ENCODE measurements at regions not wholly inside any gene's neighbourhood (a gene's known extent, or its start where the extent isn't known, plus 50 kb on each side); places are given as distances from the start of the nearest gene placed in this dataset.

DNA sequence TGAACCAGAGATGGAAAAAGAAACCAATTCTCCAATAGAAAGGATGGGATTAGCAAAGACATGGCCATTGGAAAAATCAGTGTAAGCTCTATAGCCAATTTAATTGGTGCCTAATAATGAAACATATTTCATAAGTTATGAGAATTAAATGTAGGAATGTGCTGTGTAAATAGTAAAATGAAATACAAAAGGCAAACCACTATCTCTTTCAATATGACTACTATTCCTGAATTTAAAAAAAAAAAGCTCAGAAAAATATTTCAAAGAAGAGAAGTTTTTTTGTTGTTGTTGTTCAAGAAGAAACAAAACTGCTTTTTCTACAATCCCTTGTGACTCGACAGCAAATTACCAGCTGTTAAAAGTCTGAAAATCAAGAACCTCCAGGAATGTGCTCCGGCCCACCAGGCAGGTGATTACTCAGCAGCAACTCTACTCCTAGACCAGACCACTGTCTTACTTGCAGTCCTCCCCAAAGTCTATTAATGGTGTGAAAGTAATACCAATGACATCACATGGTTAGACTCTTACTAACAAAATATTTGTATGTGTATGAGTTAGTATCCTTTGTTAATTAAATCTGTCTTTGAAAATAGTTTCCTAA, 362.4 kb downstream of the KCTD12 start:
- Histone ChIP-seq H3K4me1 (ENCODE audit: control insufficient read depth in 3 of 3, insufficient read depth in 2 of 3, low read depth in 1 of 3, low read length in 2 of 3) (no peaks in the 10 kb centered on the region), H3K9me3 (ENCODE audit: control insufficient read depth in 2 of 2, insufficient read depth in 1 of 2, low read depth in 1 of 2, low read length in 1 of 2) (no peaks in the 10 kb centered on the region), H3K27me3 (ENCODE audit: control insufficient read depth in 3 of 3, insufficient read depth in 3 of 3, low read length in 3 of 3) (no peaks in the 10 kb centered on the region), H3K36me3 (ENCODE audit: control insufficient read depth in 3 of 3, insufficient read depth in 2 of 3, low read depth in 1 of 3, low read length in 3 of 3) (no peaks in the 10 kb centered on the region), H3K4me3 (ENCODE audit: low read depth in 1 of 3, low read length in 3 of 3) (no peak overlapping the region), H3K27ac (ENCODE audit: low read depth in 1 of 3, low read length in 2 of 3) (no peak overlapping the region)
- FAIRE-seq (no peak), DNase-seq (no peak)
- WGBS, 3 donors = 65 to 90% (median 85%) methylated on average over 2 of the region's 2 CpGs

DNA sequence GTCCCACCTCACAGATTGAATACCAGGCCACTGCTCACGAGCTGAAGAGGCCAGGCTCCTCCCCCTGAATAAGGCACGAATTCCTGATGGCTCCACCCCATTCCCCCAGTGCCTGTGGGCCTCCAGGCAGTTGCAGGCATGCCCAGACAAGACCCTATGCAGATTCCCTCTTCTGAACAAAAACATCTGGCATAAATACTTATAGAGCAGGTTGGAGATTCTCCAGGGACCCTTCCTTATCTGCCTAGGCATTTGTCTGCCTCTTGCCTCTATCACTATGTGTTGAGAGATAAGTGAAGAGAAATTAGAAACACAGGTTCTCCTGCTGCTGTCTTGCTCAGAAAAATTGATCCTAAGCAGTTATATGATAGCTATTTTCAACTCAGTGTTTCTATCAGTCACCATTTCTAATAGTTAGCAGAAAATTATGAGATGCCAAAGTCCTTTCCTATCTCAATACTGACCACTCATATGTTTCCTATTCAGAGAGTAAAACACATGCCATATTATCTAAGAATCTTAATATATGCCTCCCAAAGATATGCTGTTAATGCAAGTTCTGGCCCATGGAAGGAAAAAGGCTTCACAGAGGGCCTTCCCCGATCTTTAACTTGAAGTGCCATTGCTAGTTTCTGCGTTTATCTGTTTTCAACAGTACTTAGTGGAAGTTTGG, 364.0 kb downstream of the KCTD12 start:
- Histone ChIP-seq H3K9me3 (ENCODE audit: control insufficient read depth in 2 of 2, insufficient read depth in 1 of 2, low read depth in 1 of 2, low read length in 1 of 2) (no peaks in the 10 kb centered on the region), H3K4me1 (ENCODE audit: control insufficient read depth in 3 of 3, insufficient read depth in 2 of 3, low read depth in 1 of 3, low read length in 2 of 3) (no peaks in the 10 kb centered on the region), H3K27ac (ENCODE audit: low read depth in 1 of 3, low read length in 2 of 3) (no peak overlapping the region), H3K4me3 (ENCODE audit: low read depth in 1 of 3, low read length in 3 of 3) (no peak overlapping the region), H3K27me3 (ENCODE audit: control insufficient read depth in 3 of 3, insufficient read depth in 3 of 3, low read length in 3 of 3) (no peaks in the 10 kb centered on the region), H3K36me3 (ENCODE audit: control insufficient read depth in 3 of 3, insufficient read depth in 2 of 3, low read depth in 1 of 3, low read length in 3 of 3) (no peaks in the 10 kb centered on the region)
- DNase-seq (no peak), FAIRE-seq (no peak)
- WGBS, 3 donors = 52 to 64% (median 53%) methylated on average over 4 of the region's 4 CpGs

DNA sequence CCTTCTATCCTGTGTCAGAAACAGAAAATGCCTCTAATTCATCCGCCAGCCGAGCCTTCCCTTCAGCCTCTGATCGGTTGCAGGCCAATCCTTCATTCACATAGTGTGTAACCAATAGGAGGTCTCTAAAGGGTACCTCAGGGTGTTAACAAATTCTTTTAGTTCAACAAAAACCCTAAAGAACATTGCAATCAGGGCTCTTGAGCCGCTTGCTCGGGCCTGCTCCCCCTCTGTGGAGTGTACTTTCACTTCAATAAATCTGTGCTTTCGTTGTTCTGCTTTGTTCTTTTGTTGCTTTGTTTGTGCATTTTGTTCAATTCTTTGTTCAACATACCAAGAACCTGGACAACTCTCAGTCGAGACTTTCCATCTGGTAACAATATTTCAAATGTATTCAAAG, 366.5 kb downstream of the KCTD12 start:
- Histone ChIP-seq H3K9me3 (ENCODE audit: control insufficient read depth in 2 of 2, insufficient read depth in 1 of 2, low read depth in 1 of 2, low read length in 1 of 2) (no peaks in the 10 kb centered on the region), H3K27me3 (ENCODE audit: control insufficient read depth in 3 of 3, insufficient read depth in 3 of 3, low read length in 3 of 3) (no peaks in the 10 kb centered on the region), H3K27ac (ENCODE audit: low read depth in 1 of 3, low read length in 2 of 3) (no peak overlapping the region), H3K4me3 (ENCODE audit: low read depth in 1 of 3, low read length in 3 of 3) (no peak overlapping the region), H3K36me3 (ENCODE audit: control insufficient read depth in 3 of 3, insufficient read depth in 2 of 3, low read depth in 1 of 3, low read length in 3 of 3) (no peaks in the 10 kb centered on the region), H3K4me1 (ENCODE audit: control insufficient read depth in 3 of 3, insufficient read depth in 2 of 3, low read depth in 1 of 3, low read length in 2 of 3) (no peaks in the 10 kb centered on the region)
- no peak for DNase-seq
- 79 to 88% (median 82%) methylated on average over 7 of the region's 7 CpGs for WGBS, 3 donors
- FAIRE-seq = no peak

DNA sequence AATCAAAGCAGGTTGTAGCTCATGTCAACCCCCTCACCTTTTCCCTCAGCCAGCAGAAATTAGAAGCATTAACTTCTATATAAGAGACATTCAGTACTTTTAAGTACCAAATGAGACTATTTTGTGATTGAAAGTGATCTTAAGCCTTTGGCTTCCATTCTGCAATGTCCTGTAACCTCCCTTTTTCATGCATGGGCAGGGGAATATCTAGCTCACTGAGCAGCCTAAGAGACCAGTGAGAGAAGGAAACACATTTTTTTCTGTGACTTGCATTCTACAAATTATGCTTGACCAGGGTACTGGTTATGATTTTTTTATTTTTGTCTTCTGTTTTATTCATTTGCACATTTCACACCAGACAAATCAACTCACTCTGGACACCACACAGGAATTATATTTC, 369.6 kb downstream of the KCTD12 start:
- no peaks in the 10 kb centered on the region for H3K4me1 ChIP-seq (ENCODE audit: control insufficient read depth in 3 of 3, insufficient read depth in 2 of 3, low read depth in 1 of 3, low read length in 2 of 3)
- H3K27ac ChIP-seq (ENCODE audit: low read depth in 1 of 3, low read length in 2 of 3) = no peak overlapping the region
- H3K36me3 ChIP-seq (ENCODE audit: control insufficient read depth in 3 of 3, insufficient read depth in 2 of 3, low read depth in 1 of 3, low read length in 3 of 3) = no peaks in the 10 kb centered on the region
- no peaks in the 10 kb centered on the region for H3K9me3 ChIP-seq (ENCODE audit: control insufficient read depth in 2 of 2, insufficient read depth in 1 of 2, low read depth in 1 of 2, low read length in 1 of 2)
- no peak for FAIRE-seq
- H3K27me3 ChIP-seq (ENCODE audit: control insufficient read depth in 3 of 3, insufficient read depth in 3 of 3, low read length in 3 of 3) = no peaks in the 10 kb centered on the region
- DNase-seq = no peak
- no peak overlapping the region for H3K4me3 ChIP-seq (ENCODE audit: low read depth in 1 of 3, low read length in 3 of 3)

DNA sequence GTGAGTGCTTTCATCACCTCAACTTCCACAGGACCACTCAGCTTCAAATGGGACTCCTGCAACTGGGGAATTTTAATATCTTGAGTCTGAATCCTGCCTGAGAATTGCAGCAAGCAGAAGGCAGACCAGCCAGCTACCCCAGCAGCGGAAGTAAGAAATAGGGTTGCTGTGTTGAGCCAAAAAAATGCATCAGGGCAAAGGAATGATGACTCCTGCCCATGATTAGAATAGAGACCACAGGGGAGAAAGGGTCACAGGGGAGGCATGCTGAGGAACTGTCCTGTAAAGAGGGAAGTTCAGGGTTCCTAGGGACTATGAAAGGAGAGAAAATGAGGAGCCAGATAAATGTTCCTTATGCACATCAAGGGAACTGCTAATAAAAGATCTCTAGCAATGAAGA, 370.2 kb downstream of the KCTD12 start:
- H3K4me1 ChIP-seq (ENCODE audit: control insufficient read depth in 3 of 3, insufficient read depth in 2 of 3, low read depth in 1 of 3, low read length in 2 of 3) = no peaks in the 10 kb centered on the region
- no peaks in the 10 kb centered on the region for H3K36me3 ChIP-seq (ENCODE audit: control insufficient read depth in 3 of 3, insufficient read depth in 2 of 3, low read depth in 1 of 3, low read length in 3 of 3)
- 73 to 86% (median 84%) methylated on average over 1 of the region's 1 CpG for WGBS, 3 donors
- no peak for FAIRE-seq
- H3K9me3 ChIP-seq (ENCODE audit: control insufficient read depth in 2 of 2, insufficient read depth in 1 of 2, low read depth in 1 of 2, low read length in 1 of 2) = no peaks in the 10 kb centered on the region
- no peak for DNase-seq
- H3K4me3 ChIP-seq (ENCODE audit: low read depth in 1 of 3, low read length in 3 of 3) = no peak overlapping the region
- H3K27me3 ChIP-seq (ENCODE audit: control insufficient read depth in 3 of 3, insufficient read depth in 3 of 3, low read length in 3 of 3) = no peaks in the 10 kb centered on the region
- no peak overlapping the region for H3K27ac ChIP-seq (ENCODE audit: low read depth in 1 of 3, low read length in 2 of 3)

DNA sequence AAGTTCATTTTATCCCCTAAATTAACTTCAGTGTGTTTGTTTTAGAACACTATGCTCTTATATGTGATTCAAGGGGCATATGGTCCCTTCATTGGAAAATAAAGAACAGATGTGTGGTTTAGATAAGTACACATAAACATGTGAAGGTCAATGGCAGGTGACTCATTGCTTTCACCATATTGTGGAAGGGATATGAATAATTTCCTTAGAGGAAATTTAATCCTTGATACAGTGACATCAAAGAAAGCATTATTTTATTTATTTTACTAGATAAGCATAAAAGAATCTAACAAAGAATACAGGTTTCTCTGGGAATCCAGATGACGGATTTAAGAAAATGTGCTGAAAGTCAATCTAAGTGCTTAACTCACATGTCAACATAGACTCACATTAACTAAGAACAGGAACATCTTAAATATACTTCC, 373.5 kb downstream of the KCTD12 start:
- WGBS, 3 donors = 48 to 66% (median 63%) methylated on average over 1 of the region's 1 CpG
- no peaks in the 10 kb centered on the region for H3K36me3 ChIP-seq (ENCODE audit: control insufficient read depth in 3 of 3, insufficient read depth in 2 of 3, low read depth in 1 of 3, low read length in 3 of 3)
- no peaks in the 10 kb centered on the region for H3K9me3 ChIP-seq (ENCODE audit: control insufficient read depth in 2 of 2, insufficient read depth in 1 of 2, low read depth in 1 of 2, low read length in 1 of 2)
- H3K4me1 ChIP-seq (ENCODE audit: control insufficient read depth in 3 of 3, insufficient read depth in 2 of 3, low read depth in 1 of 3, low read length in 2 of 3) = no peaks in the 10 kb centered on the region
- H3K27me3 ChIP-seq (ENCODE audit: control insufficient read depth in 3 of 3, insufficient read depth in 3 of 3, low read length in 3 of 3) = no peaks in the 10 kb centered on the region
- FAIRE-seq = no peak
- H3K4me3 ChIP-seq (ENCODE audit: low read depth in 1 of 3, low read length in 3 of 3) = no peak overlapping the region
- peak; percentile 1 to 3 for DNase-seq
- no peak overlapping the region for H3K27ac ChIP-seq (ENCODE audit: low read depth in 1 of 3, low read length in 2 of 3)

DNA sequence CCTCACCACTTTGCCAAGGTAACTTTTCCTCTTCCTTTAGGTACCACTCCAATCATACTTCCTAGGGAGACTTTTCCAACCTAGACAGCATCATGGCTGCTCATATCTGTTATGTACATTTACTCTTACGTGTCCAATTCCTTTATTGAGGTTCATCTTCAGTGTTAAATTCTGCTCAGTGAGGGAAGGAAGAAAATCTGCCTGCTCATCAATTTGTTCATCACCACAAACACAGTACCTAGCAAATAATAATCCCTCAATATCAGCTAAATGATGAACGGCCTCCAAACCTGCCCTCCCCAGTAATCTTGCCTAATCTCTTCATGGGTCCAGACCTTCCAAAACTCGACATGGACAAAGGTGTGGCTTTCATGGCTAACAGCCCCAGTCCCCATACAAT, 380.8 kb downstream of the KCTD12 start:
- no peak overlapping the region for H3K4me3 ChIP-seq (ENCODE audit: low read depth in 1 of 3, low read length in 3 of 3)
- H3K27me3 ChIP-seq (ENCODE audit: control insufficient read depth in 3 of 3, insufficient read depth in 3 of 3, low read length in 3 of 3) = no peaks in the 10 kb centered on the region
- H3K9me3 ChIP-seq (ENCODE audit: control insufficient read depth in 2 of 2, insufficient read depth in 1 of 2, low read depth in 1 of 2, low read length in 1 of 2) = no peaks in the 10 kb centered on the region
- FAIRE-seq (no peak), DNase-seq (no peak)
- H3K27ac ChIP-seq (ENCODE audit: low read depth in 1 of 3, low read length in 2 of 3) = no peak overlapping the region
- H3K4me1 ChIP-seq (ENCODE audit: control insufficient read depth in 3 of 3, insufficient read depth in 2 of 3, low read depth in 1 of 3, low read length in 2 of 3) = no peaks in the 10 kb centered on the region
- 30 to 74% (median 30%) methylated on average over 3 of the region's 3 CpGs for WGBS, 3 donors
- no peaks in the 10 kb centered on the region for H3K36me3 ChIP-seq (ENCODE audit: control insufficient read depth in 3 of 3, insufficient read depth in 2 of 3, low read depth in 1 of 3, low read length in 3 of 3)

DNA sequence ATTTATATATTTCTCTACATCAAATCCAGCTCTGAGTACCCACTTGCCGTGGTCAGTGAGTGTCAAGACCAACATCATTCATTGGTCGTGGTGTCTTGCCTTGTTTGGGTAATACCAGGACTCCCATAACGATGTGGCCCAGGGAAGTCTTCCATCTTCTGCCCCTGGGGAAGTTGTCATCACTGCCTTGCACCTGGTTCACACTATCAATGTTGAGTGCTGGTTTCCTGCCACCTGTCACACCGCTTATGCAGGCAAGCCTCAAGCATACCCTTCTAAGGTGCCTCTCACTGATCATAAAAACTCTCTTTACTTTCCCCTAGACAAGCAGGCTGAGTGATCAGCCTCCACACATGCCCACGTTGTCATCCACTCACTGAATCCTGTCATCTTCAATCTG, 382.4 kb downstream of the KCTD12 start:
- DNase-seq (no peak), FAIRE-seq (no peak)
- 42 to 62% (median 47%) methylated on average over 5 of the region's 5 CpGs for WGBS, 3 donors

DNA sequence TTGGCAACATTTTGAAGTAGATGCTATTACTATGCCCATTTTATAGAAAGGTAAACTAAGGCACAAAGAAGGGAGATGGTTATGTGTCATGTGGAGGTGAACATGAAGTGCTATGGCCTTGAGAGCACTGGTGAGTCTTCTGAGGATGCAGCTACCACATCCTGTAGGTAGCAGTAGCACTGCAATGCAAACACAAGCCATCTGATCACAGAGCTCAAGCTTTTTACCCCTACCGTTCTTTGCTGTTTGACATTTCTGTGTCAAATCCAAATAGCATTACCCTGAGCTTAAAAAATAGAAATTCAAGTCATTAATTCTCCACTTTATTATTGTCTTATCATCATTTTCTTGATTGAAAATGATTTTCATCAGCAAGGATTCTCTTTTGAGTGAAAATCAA, 382.9 kb downstream of the KCTD12 start:
- Histone ChIP-seq H3K27ac (ENCODE audit: low read depth in 1 of 3, low read length in 2 of 3) (no peak overlapping the region), H3K36me3 (ENCODE audit: control insufficient read depth in 3 of 3, insufficient read depth in 2 of 3, low read depth in 1 of 3, low read length in 3 of 3) (no peaks in the 10 kb centered on the region), H3K27me3 (ENCODE audit: control insufficient read depth in 3 of 3, insufficient read depth in 3 of 3, low read length in 3 of 3) (no peaks in the 10 kb centered on the region), H3K9me3 (ENCODE audit: control insufficient read depth in 2 of 2, insufficient read depth in 1 of 2, low read depth in 1 of 2, low read length in 1 of 2) (no peaks in the 10 kb centered on the region), H3K4me1 (ENCODE audit: control insufficient read depth in 3 of 3, insufficient read depth in 2 of 3, low read depth in 1 of 3, low read length in 2 of 3) (no peaks in the 10 kb centered on the region), H3K4me3 (ENCODE audit: low read depth in 1 of 3, low read length in 3 of 3) (no peak overlapping the region)
- WGBS, 3 donors = 65 to 80% (median 73%) methylated on average over 1 of the region's 1 CpG
- DNase-seq (no peak), FAIRE-seq (no peak)

More for the DNA sequence above, 382.4 kb downstream of the KCTD12 start:
- no peaks in the 10 kb centered on the region for H3K4me1 ChIP-seq (ENCODE audit: control insufficient read depth in 3 of 3, insufficient read depth in 2 of 3, low read depth in 1 of 3, low read length in 2 of 3)
- no peaks in the 10 kb centered on the region for H3K36me3 ChIP-seq (ENCODE audit: control insufficient read depth in 3 of 3, insufficient read depth in 2 of 3, low read depth in 1 of 3, low read length in 3 of 3)
- H3K27ac ChIP-seq (ENCODE audit: low read depth in 1 of 3, low read length in 2 of 3) = no peak overlapping the region
- no peaks in the 10 kb centered on the region for H3K9me3 ChIP-seq (ENCODE audit: control insufficient read depth in 2 of 2, insufficient read depth in 1 of 2, low read depth in 1 of 2, low read length in 1 of 2)
- H3K4me3 ChIP-seq (ENCODE audit: low read depth in 1 of 3, low read length in 3 of 3) = no peak overlapping the region
- no peaks in the 10 kb centered on the region for H3K27me3 ChIP-seq (ENCODE audit: control insufficient read depth in 3 of 3, insufficient read depth in 3 of 3, low read length in 3 of 3)

Data from small intestine (tissue), 7 donors.